PFSK-1 (cell line): ENCODE measurements at regions not wholly inside any gene's neighbourhood (a gene's known extent, or its start where the extent isn't known, plus 50 kb on each side); places are given as distances from the start of the nearest gene placed in this dataset.

Source experiments
- FOXP2 ChIP-seq: optimal IDR thresholded peaks from 2 replicates; pipeline ENCODE3; 2011; ENCODE audit warnings: borderline replicate concordance, control low read depth, inconsistent platforms; ENCODE audit not compliant: insufficient read depth; ENCODE audit errors: extremely low read length, extremely low read depth
- POLR2AphosphoS5 ChIP-seq: IDR thresholded peaks from 2 replicates; pipeline ENCODE4 v1.6.1; 2012; ENCODE audit warnings: low read depth, mild to moderate bottlenecking, control low read depth, low read length, moderate library complexity
- SIN3A ChIP-seq: IDR thresholded peaks from 2 replicates; pipeline ENCODE4 v1.6.1; 2012; ENCODE audit warnings: mild to moderate bottlenecking, low read length, moderate library complexity, borderline replicate concordance; ENCODE audit not compliant: insufficient read depth
- TAF1 ChIP-seq: IDR thresholded peaks from 2 replicates; pipeline ENCODE4 v1.6.1; 2012; ENCODE audit warnings: low read length, control low read depth, borderline replicate concordance; ENCODE audit not compliant: insufficient read depth
- TF ChIP-seq, protein P1 (sequence below), 2 experiments: IDR thresholded peaks; 2 replicates each; pipeline versions ENCODE4 v1.6.1 to v1.8.0; 2011 to 2012; ENCODE audit warnings: low read depth in 2 of 2, low read length in 2 of 2, control low read depth in 1 of 2, inconsistent platforms in 1 of 2, mild to moderate bottlenecking in 1 of 2, moderate library complexity in 1 of 2; ENCODE audit not compliant: insufficient read depth in 1 of 2

GRCh38 chr1:218869276-218869675 is 304.4 kb upstream of the LYPLAL1 start:
- TF ChIP-seq POLR2AphosphoS5 (no peak), FOXP2 (no peak), SIN3A (no peak), TAF1 (no peak)
- TF ChIP-seq, protein P1, sequence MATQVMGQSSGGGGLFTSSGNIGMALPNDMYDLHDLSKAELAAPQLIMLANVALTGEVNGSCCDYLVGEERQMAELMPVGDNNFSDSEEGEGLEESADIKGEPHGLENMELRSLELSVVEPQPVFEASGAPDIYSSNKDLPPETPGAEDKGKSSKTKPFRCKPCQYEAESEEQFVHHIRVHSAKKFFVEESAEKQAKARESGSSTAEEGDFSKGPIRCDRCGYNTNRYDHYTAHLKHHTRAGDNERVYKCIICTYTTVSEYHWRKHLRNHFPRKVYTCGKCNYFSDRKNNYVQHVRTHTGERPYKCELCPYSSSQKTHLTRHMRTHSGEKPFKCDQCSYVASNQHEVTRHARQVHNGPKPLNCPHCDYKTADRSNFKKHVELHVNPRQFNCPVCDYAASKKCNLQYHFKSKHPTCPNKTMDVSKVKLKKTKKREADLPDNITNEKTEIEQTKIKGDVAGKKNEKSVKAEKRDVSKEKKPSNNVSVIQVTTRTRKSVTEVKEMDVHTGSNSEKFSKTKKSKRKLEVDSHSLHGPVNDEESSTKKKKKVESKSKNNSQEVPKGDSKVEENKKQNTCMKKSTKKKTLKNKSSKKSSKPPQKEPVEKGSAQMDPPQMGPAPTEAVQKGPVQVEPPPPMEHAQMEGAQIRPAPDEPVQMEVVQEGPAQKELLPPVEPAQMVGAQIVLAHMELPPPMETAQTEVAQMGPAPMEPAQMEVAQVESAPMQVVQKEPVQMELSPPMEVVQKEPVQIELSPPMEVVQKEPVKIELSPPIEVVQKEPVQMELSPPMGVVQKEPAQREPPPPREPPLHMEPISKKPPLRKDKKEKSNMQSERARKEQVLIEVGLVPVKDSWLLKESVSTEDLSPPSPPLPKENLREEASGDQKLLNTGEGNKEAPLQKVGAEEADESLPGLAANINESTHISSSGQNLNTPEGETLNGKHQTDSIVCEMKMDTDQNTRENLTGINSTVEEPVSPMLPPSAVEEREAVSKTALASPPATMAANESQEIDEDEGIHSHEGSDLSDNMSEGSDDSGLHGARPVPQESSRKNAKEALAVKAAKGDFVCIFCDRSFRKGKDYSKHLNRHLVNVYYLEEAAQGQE (IDR thresholded peaks at IDR 0.05; ENCODE audit: insufficient read depth in 1 of 2, low read depth in 2 of 2, low read length in 2 of 2): no peak

DNA sequence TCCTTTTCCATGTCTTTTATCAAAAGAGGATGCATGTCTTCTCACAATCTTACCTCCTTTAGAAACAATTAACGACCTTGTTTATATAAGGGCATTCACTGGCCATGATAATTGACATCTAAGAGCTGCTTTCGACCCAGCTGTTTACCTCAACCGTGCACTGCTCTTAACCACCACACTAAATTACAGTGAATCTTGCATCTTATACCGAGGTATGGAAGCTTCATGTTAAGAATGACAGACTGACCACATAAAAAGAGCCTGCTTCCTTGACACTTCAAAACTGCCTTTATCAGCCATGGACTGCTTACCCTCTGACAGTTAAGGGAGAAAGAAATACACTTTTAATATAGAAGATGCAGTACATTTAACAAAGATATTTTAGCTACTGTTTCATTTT is 301.7 kb upstream of the LYPLAL1 start:
- TF ChIP-seq, protein P1 (IDR thresholded peaks at IDR 0.05; ENCODE audit: insufficient read depth in 1 of 2, low read depth in 2 of 2, low read length in 2 of 2): no peak
- no peak for TF ChIP-seq SIN3A
- TF ChIP-seq TAF1: no peak
- TF ChIP-seq POLR2AphosphoS5: no peak
- no peak for TF ChIP-seq FOXP2

DNA sequence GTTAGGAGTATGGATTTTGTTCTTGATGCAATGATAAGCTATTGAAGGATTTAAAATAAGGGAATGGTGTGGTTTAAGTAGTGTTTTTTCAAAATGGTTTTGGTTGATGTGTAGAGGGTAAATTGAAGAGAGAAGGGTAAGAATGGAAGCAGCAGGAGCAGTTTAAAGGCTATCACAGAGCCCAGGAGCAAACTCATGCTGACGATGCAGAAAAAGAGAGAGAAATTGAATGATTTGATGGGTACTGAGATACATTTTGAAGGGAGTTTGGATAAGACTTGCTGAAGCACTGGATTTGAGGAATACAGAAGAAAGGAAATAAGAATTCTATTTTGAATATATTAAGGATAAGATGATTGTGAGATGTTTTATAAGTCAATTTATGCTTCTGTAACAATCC is 300.8 kb upstream of the LYPLAL1 start:
- no peak for TF ChIP-seq SIN3A

- peak; percentile 64; the same call in 1 of the 2 replicates for TF ChIP-seq TAF1
- no peak for TF ChIP-seq SIN3A
- TF ChIP-seq POLR2AphosphoS5: no peak
- no peak for TF ChIP-seq FOXP2
- TF ChIP-seq, protein P1 (IDR thresholded peaks at IDR 0.05; ENCODE audit: insufficient read depth in 1 of 2, low read depth in 2 of 2, low read length in 2 of 2): no peak
Measured at GRCh38 chr1:218874313-218874712, 299.4 kb upstream of the LYPLAL1 start.

DNA sequence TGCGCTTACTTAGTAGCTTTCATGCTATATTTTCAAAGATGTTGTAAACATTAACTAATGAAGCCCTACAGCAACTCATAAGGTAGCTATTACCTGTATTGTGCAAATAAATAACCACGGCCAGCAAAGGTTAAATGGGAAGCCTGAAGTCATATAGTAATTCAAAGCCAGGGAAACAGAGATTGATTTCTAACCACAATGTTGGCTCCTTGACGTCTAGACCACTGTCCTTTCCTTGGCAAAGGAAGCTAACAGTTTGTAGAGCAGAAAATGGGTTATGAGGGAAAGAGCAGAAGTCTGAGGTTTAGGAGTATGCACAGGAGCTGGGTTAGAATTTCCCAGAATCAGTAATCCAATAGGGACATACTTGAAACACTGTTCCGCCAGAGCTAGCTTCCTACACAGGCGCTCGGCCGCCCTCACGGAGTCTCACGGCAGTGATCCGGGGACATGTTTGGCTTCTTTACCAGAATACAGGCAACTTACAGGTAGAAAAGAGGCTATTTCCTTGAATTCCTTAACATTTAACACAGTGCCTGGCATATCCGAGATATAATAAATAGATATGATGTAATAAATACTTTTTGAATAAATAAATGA is 298.8 kb upstream of the LYPLAL1 start:
- TF ChIP-seq TAF1 (no peak), FOXP2 (no peak), POLR2AphosphoS5 (no peak), SIN3A (no peak)
- TF ChIP-seq, protein P1 (IDR thresholded peaks at IDR 0.05; ENCODE audit: insufficient read depth in 1 of 2, low read depth in 2 of 2, low read length in 2 of 2): no peak
